Ureter (tissue), 1 donor: ENCODE measurements at regions not wholly inside any gene's neighbourhood (a gene's known extent, or its start where the extent isn't known, plus 50 kb on each side); places are given as distances from the start of the nearest gene placed in this dataset.

Experiments used
- DNase-seq: peaks from one replicate; pipeline ENCODE4 v3.0.0-alpha.2; 2020; ENCODE audit warnings: low spot score
- donor health status: DM: yes; HTN: yes; CAD: no.

DNA sequence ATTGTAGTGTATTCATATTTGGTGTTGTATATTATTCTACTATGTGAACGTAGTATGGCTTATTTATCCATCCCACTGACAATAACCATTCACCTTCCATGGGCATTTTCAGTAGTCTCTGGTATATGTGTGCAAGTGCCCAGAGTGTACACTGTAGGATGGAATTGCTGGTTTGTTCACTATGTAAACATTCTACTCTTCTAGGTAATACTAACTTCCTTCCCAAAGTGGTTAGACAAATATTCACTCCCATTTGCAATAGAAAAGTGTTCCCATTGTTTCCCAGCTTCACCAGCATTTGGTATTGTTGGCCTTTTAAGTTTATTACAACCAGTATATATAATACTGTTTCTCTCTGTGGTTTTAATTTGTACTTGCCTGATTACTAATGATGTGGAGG is 153.7 kb downstream of the C7orf25 start:
- no peak for DNase-seq

DNA sequence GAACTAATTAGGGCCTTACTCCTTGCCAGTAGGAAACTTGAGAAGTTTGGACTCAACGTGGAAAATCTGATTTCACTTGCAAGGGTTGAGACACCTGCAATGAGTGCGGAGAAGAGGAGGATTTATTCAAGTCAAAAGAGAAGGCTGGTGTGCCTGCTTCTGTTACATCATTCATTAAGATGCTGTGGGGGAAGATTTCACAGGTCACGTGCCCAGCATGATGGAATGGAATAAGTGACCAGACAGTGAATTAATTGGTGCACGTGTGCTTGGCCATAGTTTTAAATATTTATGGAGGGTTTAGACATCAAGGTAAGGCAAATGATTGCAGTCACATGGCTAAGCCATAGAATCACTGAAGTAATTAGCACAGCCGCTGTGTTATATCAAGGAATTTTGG is 155.0 kb downstream of the C7orf25 start:
- no peak for DNase-seq

DNA sequence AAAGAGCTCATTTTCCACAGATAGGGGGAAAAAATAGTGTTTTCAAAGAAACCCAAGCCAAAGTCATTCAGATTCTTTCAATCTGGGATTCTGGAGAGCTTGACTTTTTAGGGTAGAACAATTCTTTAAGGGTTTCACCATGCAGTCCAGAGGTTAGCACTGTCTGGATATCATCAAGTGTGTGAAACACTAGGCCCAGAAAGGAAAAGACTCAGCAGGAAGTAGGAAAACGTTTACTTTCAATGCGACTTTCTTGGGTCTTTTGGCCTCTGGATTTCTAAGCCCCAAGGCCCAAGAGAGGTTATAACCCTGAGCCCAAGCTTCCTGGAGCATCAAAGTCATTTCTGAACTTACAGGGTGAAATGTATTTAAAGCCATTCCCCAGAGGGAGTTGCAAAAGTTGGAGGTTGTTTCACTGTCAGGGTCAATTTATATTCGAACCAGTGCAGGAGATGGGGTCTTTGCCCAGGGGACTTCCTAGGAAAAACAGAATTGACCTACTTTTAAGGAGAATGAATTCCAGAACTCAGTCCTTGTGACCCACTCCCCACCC is 158.0 kb downstream of the C7orf25 start:
- no peak for DNase-seq

DNA sequence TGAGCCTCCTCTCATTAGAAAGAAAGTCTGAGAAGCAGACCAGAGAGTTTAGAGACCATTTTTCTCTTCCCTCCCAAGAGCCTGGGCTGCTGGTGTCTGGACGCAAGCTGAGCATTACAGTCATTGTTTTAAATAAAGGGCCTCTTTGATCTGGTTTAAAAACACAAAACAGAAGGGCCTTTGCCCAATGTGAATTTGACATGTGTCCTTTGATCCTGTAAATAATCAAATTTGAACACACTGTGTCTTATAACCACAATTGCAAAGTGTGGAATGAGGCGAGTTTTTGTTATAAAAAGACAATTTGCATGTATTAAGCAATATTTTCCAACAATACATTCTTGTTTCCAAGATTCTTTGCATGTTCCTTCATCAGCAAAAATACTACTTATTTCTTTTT is 158.5 kb downstream of the C7orf25 start:
- no peak for DNase-seq

DNA sequence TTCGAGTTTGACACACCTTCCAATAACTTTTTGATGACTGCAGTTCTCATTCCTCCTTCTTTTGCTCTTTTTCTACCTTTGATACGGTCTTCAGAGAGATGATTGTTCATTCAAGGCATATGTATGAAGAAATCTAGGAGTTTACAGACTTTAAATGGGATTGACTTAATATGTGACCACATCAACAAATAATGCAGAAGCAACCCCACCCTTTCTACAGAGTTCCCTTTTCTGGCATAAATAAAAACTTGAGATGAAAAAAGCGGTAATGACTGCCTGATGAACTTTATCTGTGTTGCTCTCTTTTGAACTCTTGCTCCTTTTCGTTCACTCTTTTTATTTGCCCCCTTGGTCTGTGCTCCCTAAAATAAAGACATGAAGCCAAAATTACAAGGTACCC is 161.7 kb downstream of the C7orf25 start:
- no peak for DNase-seq

DNA sequence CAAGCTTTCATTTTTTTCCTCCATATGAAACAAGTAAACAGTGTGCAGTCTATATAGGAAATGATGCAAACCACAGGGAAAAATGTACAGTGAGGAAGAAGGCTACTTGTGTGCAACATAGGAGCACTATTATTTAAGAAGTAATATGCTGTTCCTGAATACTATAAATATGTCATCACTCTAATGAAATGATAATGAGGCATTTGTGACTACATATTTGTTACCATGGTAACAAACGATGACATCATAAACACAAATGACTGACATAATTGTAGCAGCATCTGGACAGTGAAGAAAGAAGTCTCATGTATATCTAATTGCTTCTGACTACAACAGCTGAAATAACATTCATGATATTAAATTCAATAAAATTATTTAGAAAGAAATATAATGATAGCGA is 164.8 kb downstream of the C7orf25 start:
- no peak for DNase-seq

DNA sequence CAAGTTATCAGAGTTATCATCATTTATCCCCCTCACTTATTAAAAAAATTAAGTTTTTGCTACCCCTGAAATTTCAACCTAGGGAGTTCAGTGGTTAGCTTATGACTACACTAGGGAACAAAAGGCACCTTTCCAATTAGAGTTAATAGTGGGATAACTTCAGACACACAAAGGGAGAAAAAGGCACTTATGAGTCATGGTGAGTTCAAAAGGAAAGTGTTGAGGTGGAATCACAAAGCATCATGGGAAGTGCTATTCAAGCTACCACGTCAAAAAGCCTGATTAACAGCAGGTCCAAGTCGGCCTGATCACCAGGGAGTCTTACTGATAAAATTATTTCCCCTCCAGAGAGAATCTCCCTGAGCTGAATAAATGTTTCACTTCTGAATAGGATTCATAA is 165.7 kb downstream of the C7orf25 start:
- no peak for DNase-seq

DNA sequence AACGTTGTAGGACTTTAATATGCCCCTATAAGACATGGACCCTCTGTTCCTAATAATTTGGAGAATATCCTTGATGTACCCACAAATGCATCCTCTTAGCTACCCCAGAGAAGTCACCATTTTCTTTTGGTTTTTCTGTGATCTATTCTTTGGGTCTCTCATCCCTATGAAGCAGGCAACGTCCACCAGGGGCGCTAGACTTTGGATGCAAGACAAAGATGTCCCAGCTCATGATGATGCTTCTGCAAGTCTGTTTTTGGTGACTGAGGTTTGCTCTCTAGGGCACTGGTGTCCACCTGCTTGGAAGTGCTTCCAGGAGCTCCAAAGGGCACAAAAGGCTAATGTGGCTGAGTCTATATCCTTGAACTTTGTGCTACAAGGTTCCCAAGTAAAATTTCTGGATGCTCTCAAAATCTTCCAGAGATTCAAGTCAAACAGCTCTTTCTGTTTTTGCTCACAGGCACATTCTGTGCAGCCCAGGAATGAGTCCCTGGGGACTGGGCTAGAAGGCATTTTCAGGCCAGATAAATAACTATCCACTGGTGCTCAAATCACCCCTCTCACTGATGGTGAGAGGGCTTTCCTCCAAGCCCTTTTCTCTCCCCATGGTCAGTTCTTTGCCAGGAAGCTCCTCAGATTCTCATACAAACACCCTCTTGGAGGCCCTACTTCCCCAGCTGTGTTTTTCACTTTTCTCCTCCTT is 166.4 kb downstream of the C7orf25 start:
- no peak for DNase-seq

DNA sequence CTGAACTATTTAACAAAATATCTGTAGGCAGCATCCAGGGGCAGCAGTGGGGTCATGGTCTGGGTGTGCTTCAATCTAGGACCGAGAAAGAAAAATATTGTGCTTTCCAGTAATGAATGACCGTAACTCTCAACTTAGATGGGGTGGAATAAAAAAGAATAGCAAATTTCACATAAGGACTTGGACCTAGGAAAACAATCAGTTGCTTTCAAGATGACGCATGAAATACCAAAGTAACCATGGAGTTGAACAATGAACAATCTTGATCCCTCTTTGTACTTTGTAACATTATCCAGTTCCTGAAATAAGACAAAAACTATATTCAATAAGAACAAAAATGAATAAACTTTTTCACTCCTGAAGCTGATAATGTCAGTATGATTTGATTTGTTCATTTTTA is 167.1 kb downstream of the C7orf25 start:
- no peak for DNase-seq

DNA sequence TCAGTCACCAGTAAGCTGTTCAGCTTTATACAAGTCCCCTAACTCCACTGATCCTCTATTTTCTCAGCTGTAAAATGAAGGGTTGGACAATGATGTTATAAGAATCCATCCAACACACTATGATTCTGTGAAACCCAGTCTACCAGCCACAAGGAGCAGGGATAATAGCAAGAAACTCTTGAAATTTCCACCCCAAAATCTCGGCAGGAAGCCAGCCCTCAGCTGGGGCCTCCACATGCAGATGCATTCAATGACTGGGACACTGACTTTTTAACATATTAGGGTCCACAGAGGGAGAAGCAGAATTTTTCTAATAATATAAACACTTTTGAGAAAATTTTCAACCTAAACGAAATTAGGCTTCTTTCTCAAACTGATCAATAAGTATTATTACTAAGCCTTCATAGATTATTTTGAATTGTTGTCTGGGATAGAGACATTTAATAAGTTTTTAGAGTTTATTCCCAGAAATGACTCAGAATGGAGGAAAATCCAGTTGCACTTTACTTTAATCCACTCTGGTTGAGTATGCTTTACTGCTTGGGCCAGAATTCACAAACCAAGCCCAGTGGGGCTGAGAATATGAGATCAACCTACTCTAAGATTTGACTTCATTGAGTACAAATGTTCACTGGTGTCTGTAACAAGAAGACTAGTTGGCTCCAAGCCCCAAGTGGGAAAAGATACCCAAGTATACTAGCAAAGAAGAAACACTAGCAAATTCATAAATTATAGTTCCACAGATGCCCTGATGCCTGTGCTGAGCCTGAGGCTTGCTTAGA is 168.6 kb downstream of the C7orf25 start:
- no peak for DNase-seq

DNA sequence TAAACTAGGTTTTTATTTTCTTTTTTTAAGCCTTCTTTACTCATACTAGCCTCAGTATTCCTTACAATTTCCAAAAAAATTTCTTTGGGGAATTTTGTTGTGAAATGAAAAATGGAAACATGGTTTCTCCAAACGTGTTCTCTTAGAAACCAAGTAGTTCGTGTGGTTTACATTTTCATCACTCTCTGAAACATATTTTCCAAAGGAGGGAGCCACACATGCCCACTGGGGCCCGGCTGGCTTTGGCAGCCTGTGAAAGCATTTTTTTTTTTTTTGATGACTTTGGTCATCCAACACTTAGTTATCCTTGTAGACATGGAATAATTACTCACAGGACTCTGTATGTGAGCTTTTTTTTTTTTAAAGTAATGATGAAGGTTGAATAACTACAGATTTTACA is 169.6 kb downstream of the C7orf25 start:
- no peak for DNase-seq

DNA sequence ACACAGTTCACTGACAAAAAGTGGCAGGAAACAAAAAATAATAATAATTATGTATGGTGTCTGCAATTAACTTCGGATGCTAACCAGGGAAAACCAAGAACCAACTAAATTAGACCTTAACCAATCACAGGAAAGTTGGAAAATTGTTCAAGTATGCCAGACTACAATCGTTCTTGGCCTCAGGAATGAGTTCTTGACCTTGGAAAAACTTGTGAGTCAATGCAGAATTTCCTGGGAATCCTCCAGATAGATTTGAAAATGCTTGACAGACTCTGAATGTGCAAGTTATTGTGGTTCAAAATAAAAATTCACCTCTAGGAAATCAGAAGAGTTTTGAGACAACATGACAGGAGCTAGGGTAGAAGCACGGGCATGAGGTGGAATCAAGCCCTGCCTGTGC is 171.5 kb downstream of the C7orf25 start:
- DNase-seq: no peak

DNA sequence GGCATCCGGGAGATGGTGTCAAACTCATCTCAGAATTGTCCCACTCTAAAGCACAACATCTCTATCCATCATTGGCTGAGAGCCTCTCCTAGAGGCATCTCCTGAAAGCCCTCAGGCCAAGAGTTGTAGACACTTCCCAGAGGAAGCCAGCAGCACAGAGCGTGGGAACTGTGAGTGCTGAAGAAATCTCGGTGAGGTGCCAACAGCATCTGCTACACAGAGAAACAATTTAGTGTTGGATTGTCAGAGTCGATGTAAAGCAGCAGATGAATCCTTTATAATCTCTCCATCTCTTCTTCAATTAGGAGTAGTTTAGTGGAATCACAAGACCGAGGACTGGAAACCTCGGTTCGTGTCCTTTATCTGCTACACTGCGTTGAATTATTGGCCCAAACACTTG is 172.2 kb downstream of the C7orf25 start:
- DNase-seq: no peak

DNA sequence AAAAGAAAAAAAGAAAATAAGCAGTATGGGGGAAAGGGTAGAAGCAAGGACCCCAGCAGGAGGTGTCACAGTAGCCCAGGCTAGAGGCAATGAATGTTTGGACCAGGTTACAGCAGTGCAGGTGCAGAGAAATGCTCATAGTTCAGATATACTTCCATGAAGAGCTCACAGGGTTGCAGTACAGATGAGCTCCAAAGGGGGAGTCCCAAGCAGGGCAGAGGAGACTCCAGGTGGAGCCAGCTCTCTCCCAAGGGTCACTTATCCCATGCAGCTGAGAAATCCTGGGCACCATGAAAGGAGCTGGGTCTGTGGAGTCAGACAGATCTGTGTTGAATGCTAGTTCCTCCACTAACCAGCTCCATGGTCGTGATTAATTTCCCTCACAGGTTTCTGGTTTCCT is 174.9 kb downstream of the C7orf25 start:
- no peak for DNase-seq

DNA sequence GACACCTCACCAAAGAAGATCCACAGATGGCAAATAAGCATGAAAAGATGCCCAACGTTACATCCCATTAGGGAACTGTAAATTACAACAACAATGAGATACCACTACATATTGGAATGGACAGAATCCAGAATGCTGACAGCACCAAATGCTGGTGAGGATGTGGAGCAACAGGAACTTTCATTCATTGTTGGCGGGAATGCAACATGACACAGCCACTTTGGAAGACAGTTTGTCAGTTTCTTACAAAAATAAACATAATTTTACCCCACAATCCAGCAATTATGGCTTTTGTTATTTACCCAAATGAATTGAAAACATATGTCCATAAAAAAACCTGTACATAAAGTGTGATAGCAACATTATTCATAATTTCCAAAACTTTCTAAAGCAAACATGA is 176.8 kb downstream of the C7orf25 start:
- DNase-seq: no peak

DNA sequence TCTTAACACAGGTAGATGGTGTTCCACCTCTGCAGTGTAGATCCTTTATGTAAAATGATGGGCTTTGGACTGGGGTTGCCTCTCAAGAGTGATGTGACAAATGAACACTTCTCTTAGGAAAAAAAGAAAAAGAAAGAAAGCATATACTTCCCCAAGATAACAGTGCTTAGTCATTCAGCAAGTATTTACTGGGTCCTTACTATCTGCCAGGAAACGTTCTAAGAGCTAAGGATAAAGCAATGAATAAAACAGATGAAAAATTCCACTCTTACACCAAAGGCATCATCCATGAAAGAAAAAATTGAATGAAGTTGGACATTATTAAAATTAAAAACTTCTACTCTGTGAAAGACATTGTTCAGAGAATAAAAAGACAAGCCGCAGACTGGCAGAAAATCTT is 177.3 kb downstream of the C7orf25 start:
- DNase-seq: no peak

DNA sequence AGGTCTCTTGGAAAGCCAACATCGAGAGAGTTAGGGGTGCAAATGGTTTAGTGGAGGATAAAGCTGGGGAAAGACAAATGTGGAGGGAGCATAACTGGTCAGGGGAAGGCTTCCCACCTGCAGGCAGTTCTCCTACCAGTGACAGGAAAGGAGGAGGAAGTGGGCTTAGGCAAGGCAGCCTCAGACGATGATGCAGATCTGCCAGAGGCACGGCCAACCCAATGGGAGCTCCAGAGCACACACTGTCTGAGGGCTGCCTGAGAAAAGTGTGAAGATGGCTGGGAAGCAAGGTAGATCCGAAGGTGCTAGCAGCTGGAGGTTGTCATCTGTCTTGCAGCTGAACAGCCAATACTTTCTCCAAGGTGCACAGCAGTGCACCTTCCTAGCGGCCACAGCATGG is 178.8 kb downstream of the C7orf25 start:
- no peak for DNase-seq

DNA sequence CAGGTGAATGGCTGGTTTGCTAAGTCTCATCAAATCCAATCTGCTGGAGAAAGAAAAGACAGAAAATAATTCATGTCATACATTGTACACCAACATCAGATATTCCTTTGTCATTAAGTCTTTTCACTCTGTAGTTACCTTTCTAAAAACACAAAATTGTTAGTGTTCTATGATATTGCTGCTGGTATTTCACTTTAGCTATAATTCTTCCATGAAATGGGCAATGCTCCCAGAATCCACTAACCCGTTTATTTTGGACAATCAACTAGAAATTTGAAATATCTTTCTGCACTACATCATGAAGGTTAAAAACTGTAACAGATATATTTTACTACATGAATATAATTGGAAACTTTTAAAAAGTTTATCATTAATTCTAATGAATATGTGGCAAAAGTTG is 181.3 kb downstream of the C7orf25 start:
- DNase-seq: no peak

DNA sequence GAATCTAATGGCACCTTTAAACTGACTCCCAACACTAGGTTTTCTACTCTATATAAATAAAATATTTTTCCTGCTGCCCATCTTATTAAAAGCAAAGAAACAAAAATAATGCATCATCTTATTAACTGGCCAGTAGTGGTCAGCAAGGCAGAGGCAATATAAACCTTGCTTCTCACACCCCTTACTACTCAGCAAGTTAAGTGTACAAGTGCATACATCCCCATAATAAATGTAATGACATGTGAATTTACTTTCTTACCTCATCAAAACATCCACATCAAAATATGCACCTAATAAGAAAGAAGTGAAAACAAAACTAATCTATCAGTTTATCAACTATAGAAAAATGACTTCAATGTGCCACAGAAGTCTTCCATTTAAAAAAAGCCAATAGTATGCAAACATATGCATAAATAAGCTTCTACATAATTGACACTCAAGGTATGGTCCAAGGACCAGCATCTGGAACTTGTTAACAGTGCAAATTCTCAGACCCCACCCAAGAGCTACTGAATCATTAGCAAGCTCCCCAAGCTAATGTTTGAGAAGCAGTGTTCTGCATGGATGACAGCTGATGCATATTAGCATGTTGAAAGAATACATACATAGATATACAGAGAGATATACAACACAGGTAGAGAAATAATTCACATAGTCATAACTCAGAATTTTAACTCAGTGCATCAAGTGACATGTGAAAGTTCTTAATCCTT is 182.7 kb downstream of the C7orf25 start:
- no peak for DNase-seq

DNA sequence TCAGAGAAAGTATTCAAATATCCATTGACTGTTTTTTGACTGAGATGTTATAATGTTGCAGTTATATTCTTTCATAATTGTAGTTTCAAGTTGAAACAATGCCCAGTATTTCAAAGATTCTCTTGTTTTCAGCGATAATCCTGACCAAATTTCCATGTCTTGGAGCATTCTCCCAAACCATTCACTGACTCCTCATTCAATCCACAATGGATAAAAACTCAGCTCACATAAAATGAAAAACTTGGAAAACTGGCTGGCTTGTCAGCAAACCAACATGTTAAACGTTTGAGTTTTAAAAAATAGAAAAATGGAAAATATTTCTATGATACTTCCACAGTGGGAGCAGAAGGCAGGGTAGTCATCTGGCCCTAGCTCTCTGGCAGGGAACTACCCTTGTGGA is 184.4 kb downstream of the C7orf25 start:
- no peak for DNase-seq

DNA sequence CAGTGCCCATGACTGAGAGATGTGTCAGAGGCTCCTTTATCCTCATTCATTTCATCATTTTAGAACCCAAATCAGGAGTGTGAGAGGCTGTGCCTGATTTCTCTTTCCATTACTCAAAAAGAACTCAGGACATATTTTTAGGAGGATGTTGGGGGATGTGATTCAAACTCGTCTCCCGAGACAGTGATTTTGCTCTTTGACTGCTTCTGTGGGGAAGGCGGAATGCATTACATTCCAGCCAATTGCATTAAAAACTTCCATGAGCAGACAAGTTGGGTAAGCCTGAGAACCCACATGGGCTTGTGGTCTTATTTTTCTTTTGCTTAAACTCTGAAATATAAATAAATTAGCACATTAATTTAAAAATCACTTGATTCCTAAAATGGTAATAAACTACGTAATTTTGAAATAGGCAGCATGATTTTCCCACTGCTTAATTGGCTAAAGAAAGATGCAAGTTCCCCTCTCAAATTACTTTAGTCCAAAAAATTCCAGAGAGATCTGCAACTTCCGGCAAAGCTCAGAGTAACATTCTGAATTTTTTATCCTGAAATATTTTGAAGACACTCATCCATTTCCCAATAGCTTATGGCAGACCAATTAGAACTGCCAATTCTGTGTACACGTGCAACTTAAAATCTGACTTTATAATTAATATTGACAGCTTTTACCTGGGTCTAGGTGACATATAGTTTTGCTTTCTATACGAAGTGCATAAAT is 185.6 kb downstream of the C7orf25 start:
- DNase-seq: no peak

DNA sequence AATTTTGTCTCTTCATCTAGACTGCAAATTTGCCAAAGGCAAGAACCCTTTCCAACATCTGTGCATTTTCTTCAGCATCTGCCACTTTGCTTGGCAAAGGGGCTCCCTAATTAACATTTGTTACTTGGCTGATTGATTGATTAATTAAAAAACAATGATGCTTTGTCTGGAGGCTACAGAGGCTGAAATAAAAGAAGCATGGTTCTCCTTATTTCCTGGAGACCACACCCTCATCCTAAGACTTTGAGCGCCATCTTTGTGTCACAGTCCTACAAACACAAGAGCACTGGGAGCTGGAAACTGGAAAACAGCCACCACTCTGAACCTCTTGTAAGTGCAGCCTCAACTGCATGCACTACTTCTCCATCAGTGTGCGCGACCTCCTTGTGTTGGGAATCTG is 189.2 kb downstream of the C7orf25 start:
- DNase-seq: no peak
